H1 (cell line): ENCODE measurements at regions not wholly inside any gene's neighbourhood (a gene's known extent, or its start where the extent isn't known, plus 50 kb on each side); places are given as distances from the start of the nearest gene placed in this dataset.
A peak's percentile ranks its signal among the peaks of the same experiment; 100 is the strongest.

ENCODE experiments used
- CTCF ChIA-PET: fragments of 300-600 bp; sonication (Branson Sonifier 250); formaldehyde crosslinking; loops from one replicate; lab custom pipeline; 2021; ENCODE audit not compliant: partially characterized antibody; lab: Charles Lee
- POLR2A ChIA-PET: fragments of 300-600 bp; sonication (Branson Sonifier 250); formaldehyde crosslinking; loops from one replicate; lab custom pipeline; 2021; ENCODE audit warnings: inconsistent platforms; ENCODE audit not compliant: partially characterized antibody; lab: Charles Lee
- DNase-seq, 2 experiments: peaks; one replicate each; pipeline versions ENCODE4 v3.0.0 to v3.0.0-alpha.2; 2010 to 2022; ENCODE audit warnings: low spot score in 2 of 2, low read depth in 1 of 2, mixed read lengths in 1 of 2
- FAIRE-seq: peaks from 2 replicates; lab custom pipeline; 2011; peaks lifted over from hg19 to GRCh38; lab: Jason Lieb, UNC
- H2AFZ ChIP-seq: 2 replicates; pipeline ENCODE4 v1.8.1; 2012; ENCODE audit warnings: low read length, inconsistent platforms
- H2AK5ac ChIP-seq: 2 replicates; pipeline ENCODE4 v1.6.1; 2013; ENCODE audit warnings: low read depth, low read length
- H2BK120ac ChIP-seq: replicated peaks from 2 replicates; pipeline ENCODE3; 2013; ENCODE audit warnings: low read depth, low read length, inconsistent platforms
- H2BK12ac ChIP-seq: 2 replicates; pipeline ENCODE4 v1.6.1; 2013; ENCODE audit warnings: low read depth, low read length
- H2BK15ac ChIP-seq: 2 replicates; pipeline ENCODE4 v1.6.1; 2013; ENCODE audit warnings: low read length
- H2BK20ac ChIP-seq: 2 replicates; pipeline ENCODE4 v1.6.1; 2013; ENCODE audit warnings: low read length
- H2BK5ac ChIP-seq: 2 replicates; pipeline ENCODE4 v1.6.1; 2013; ENCODE audit warnings: low read depth, low read length
- H3K14ac ChIP-seq: 2 replicates; pipeline ENCODE4 v1.6.1; 2013; ENCODE audit warnings: inconsistent platforms; ENCODE audit not compliant: insufficient read length
- H3K18ac ChIP-seq: 2 replicates; pipeline ENCODE4 v1.6.1; 2013; ENCODE audit warnings: low read length; ENCODE audit errors: extremely low read depth
- H3K23ac ChIP-seq: 2 replicates; pipeline ENCODE4 v1.6.1; 2013; ENCODE audit warnings: inconsistent platforms; ENCODE audit not compliant: insufficient read length
- H3K23me2 ChIP-seq: 2 replicates; pipeline ENCODE4 v1.6.1; 2013; ENCODE audit warnings: low read depth, low read length
- H3K27ac ChIP-seq: 2 replicates; pipeline ENCODE4 v1.6.1; 2011; ENCODE audit warnings: low read depth, low read length, inconsistent platforms
- H3K27me3 ChIP-seq, 4 experiments: replicated peaks in 1 of 4; 1 replicate in 1 of 4; 2 replicates in 3 of 4; pipeline versions ENCODE4 v1.6.1 to v1.8.1; 2011 to 2013; ENCODE audit warnings: low read length in 3 of 4, mild to moderate bottlenecking in 3 of 4, inconsistent platforms in 2 of 4, mixed read lengths in 2 of 4, moderate library complexity in 1 of 4; ENCODE audit not compliant: control insufficient read depth in 3 of 4, insufficient read depth in 3 of 4; ENCODE audit errors: extremely low read depth in 1 of 4
- H3K36me3 ChIP-seq, 4 experiments: 2 replicates each; pipeline versions ENCODE4 v1.6.1 to v1.8.1; 2011 to 2013; ENCODE audit warnings: mild to moderate bottlenecking in 4 of 4, low read length in 3 of 4, moderate library complexity in 2 of 4, control low read depth in 1 of 4, inconsistent platforms in 1 of 4; ENCODE audit not compliant: insufficient read depth in 4 of 4, control insufficient read depth in 2 of 4
- H3K4ac ChIP-seq: replicated peaks from 2 replicates; pipeline ENCODE3; 2013; ENCODE audit warnings: low read length, low read depth, mixed read lengths, inconsistent platforms; ENCODE audit not compliant: insufficient read length
- H3K4me1 ChIP-seq, 4 experiments: replicated peaks in 1 of 4; 1 replicate in 1 of 4; 2 replicates in 3 of 4; pipeline versions ENCODE4 v1.6.1 to v1.8.1; 2011 to 2013; ENCODE audit warnings: low read length in 3 of 4, inconsistent platforms in 2 of 4, mixed read lengths in 1 of 4; ENCODE audit not compliant: insufficient read depth in 4 of 4, control insufficient read depth in 3 of 4
- H3K4me2 ChIP-seq, 2 experiments: 2 replicates each; pipeline versions ENCODE4 v1.6.1 to v1.8.1; 2011 to 2013; ENCODE audit warnings: low read depth in 2 of 2, low read length in 2 of 2, control low read depth in 1 of 2, inconsistent platforms in 1 of 2, mild to moderate bottlenecking in 1 of 2; ENCODE audit not compliant: insufficient read depth in 1 of 2
- H3K4me3 ChIP-seq, 4 experiments: fragments of 200-600, 300-600 bp in 1 of 4; sonication (generic), shearing (Covaris generic), sonication (Bioruptor Twin) in 1 of 4; 2 replicates each; pipeline versions ENCODE4 v1.5.1 to v1.8.1; 2011 to 2016; ENCODE audit warnings: low read length in 4 of 4, low read depth in 3 of 4, control low read depth in 2 of 4, inconsistent platforms in 2 of 4, mild to moderate bottlenecking in 2 of 4, mixed read lengths in 1 of 4, moderate library complexity in 1 of 4; ENCODE audit not compliant: insufficient read depth in 2 of 4; ENCODE audit errors: extremely low read depth in 1 of 4
- H3K56ac ChIP-seq: replicated peaks from 2 replicates; pipeline ENCODE3; 2013; ENCODE audit warnings: low read depth, mild to moderate bottlenecking, mixed read lengths, low read length, inconsistent platforms; ENCODE audit not compliant: insufficient read length
- H3K79me1 ChIP-seq: 2 replicates; pipeline ENCODE4 v1.6.1; 2013; ENCODE audit warnings: low read depth, low read length, control low read depth
- H3K79me2 ChIP-seq, 2 experiments: 2 replicates each; pipeline versions ENCODE4 v1.6.1 to v1.8.1; 2012 to 2013; ENCODE audit warnings: low read length in 2 of 2, mild to moderate bottlenecking in 2 of 2, inconsistent platforms in 1 of 2; ENCODE audit not compliant: insufficient read depth in 2 of 2, control insufficient read depth in 1 of 2
- H3K9ac ChIP-seq, 4 experiments: replicated peaks in 1 of 4; 1 replicate in 1 of 4; 2 replicates in 3 of 4; pipeline versions ENCODE4 v1.6.1 to v1.8.1; 2011 to 2013; ENCODE audit warnings: low read depth in 3 of 4, low read length in 3 of 4, control low read depth in 2 of 4, mild to moderate bottlenecking in 2 of 4, moderate library complexity in 2 of 4, inconsistent platforms in 1 of 4; ENCODE audit errors: extremely low read depth in 1 of 4
- H3K9me3 ChIP-seq, 2 experiments: 2 replicates each; pipeline versions ENCODE4 v1.6.1 to v1.8.1; 2012 to 2013; ENCODE audit warnings: mild to moderate bottlenecking in 2 of 2, moderate library complexity in 2 of 2, control low read depth in 1 of 2, inconsistent platforms in 1 of 2, low read depth in 1 of 2, low read length in 1 of 2, mixed read lengths in 1 of 2; ENCODE audit not compliant: insufficient read depth in 2 of 2
- H4K20me1 ChIP-seq, 2 experiments: replicated peaks in 1 of 2; 2 replicates each; pipeline versions ENCODE3 to v1.8.1; 2011 to 2013; ENCODE audit warnings: inconsistent platforms in 2 of 2, low read length in 2 of 2, mild to moderate bottlenecking in 1 of 2; ENCODE audit not compliant: insufficient read depth in 2 of 2, control insufficient read depth in 1 of 2
- H4K5ac ChIP-seq: 2 replicates; pipeline ENCODE4 v1.6.1; 2013; ENCODE audit warnings: low read length, low read depth, mixed read lengths, inconsistent platforms; ENCODE audit not compliant: insufficient read length
- H4K8ac ChIP-seq: 2 replicates; pipeline ENCODE4 v1.8.0; 2013; ENCODE audit warnings: mild to moderate bottlenecking, moderate library complexity, low read length, inconsistent platforms; ENCODE audit not compliant: insufficient read depth; ENCODE audit errors: extremely low read depth
- H4K91ac ChIP-seq: replicated peaks from 2 replicates; pipeline ENCODE3; 2013; ENCODE audit warnings: low read length, mixed read lengths, inconsistent platforms; ENCODE audit not compliant: insufficient read length
- CBX5 ChIP-seq: fragments of 300-800, 300-1000 bp; sonication (generic); IDR thresholded peaks from 2 replicates; pipeline ENCODE4 v1.7.1; 2016; ENCODE audit warnings: antibody characterized with exemption, low read length, low read depth
- PHF8 ChIP-seq: fragments of 200-600 bp; sonication (generic); conservative IDR thresholded peaks from 2 replicates; pipeline ENCODE4 v1.7.1; 2012; ENCODE audit warnings: low read depth, mild to moderate bottlenecking, inconsistent platforms, low read length, moderate library complexity
- RAD21 ChIP-seq, 2 experiments: IDR thresholded peaks in 1 of 2; conservative IDR thresholded peaks in 1 of 2; 2 replicates each; pipeline ENCODE4 v1.6.1; 2011; ENCODE audit warnings: low read depth in 2 of 2, low read length in 2 of 2, improper control_type of control experiment in 1 of 2, inconsistent platforms in 1 of 2, mild to moderate bottlenecking in 1 of 2, moderate library complexity in 1 of 2
- SP4 ChIP-seq: IDR thresholded peaks from 2 replicates; pipeline ENCODE4 v1.6.1; 2012; ENCODE audit warnings: low read length, inconsistent platforms
- WGBS, 2 experiments: shearing (Covaris generic) in 1 of 2; methylation state at CpG; one replicate each; pipeline versions ENCODE4 v1.1.6 to v1.1.7; 2013 to 2015; ENCODE audit warnings: low lambda C conversion rate in 2 of 2, mixed read lengths in 2 of 2, inconsistent platforms in 1 of 2, low coverage in 1 of 2, missing lambda C conversion rate in 1 of 2; ENCODE audit not compliant: insufficient replicate concordance in 2 of 2, insufficient coverage in 1 of 2, insufficient read length in 1 of 2; ENCODE audit errors: extremely low coverage in 1 of 2, missing lambda C conversion rate in 1 of 2; 5-methylcytosine and 5-hydroxymethylcytosine counted together
- TF ChIP-seq, protein P1 (sequence below), 3 experiments: IDR thresholded peaks; 1 replicate in 2 of 3; 2 replicates in 1 of 3; pipeline versions ENCODE4 v1.5.1 to v1.6.1; 2011; ENCODE audit warnings: low read length in 3 of 3, mild to moderate bottlenecking in 3 of 3, inconsistent platforms in 2 of 3, low read depth in 1 of 3, moderate library complexity in 1 of 3; ENCODE audit not compliant: insufficient read depth in 1 of 3; ENCODE audit errors: control extremely low read depth in 1 of 3

GRCh38 chr14:78088916-78089315, 81.3 kb upstream of the NRXN3 start:
- no peak overlapping the region for H2AFZ ChIP-seq
- 0 out of 2 replicates have a peak overlapping the region, but pooled peaks have one; percentile 9 for H2BK15ac ChIP-seq
- FAIRE-seq (no peak), DNase-seq (no peak)
- H2BK5ac ChIP-seq, result no peak overlapping the region
- H2BK120ac ChIP-seq, result no peak overlapping the region
- no peaks in the 10 kb centered on the region for H3K36me3 ChIP-seq
- H3K9ac ChIP-seq, result no peak overlapping the region
- no peak overlapping the region for H3K4me2 ChIP-seq
- no peaks in the 10 kb centered on the region for H3K27me3 ChIP-seq
- H3K79me2 ChIP-seq, result no peaks in the 10 kb centered on the region
- H3K4ac ChIP-seq, result no peak overlapping the region
- H4K8ac ChIP-seq, result no peak overlapping the region
- TF ChIP-seq SP4 (no peak), PHF8 (no peak), CBX5 (no peak), RAD21 (IDR thresholded peaks at IDR 0.05 in 1 of 2, conservative IDR thresholded peaks at IDR 0.05 in 1 of 2; ENCODE audit: low read depth in 2 of 2, low read length in 2 of 2) (peak in 1 of 2 experiments; percentile 32; a peak in 1 of 4 replicates)
- TF ChIP-seq, protein P1, sequence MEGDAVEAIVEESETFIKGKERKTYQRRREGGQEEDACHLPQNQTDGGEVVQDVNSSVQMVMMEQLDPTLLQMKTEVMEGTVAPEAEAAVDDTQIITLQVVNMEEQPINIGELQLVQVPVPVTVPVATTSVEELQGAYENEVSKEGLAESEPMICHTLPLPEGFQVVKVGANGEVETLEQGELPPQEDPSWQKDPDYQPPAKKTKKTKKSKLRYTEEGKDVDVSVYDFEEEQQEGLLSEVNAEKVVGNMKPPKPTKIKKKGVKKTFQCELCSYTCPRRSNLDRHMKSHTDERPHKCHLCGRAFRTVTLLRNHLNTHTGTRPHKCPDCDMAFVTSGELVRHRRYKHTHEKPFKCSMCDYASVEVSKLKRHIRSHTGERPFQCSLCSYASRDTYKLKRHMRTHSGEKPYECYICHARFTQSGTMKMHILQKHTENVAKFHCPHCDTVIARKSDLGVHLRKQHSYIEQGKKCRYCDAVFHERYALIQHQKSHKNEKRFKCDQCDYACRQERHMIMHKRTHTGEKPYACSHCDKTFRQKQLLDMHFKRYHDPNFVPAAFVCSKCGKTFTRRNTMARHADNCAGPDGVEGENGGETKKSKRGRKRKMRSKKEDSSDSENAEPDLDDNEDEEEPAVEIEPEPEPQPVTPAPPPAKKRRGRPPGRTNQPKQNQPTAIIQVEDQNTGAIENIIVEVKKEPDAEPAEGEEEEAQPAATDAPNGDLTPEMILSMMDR (IDR thresholded peaks at IDR 0.05; ENCODE audit: control extremely low read depth in 1 of 3, insufficient read depth in 1 of 3, low read depth in 1 of 3, low read length in 3 of 3), result peak in 1 of 3 experiments; percentile 14; a peak in 1 of 4 replicates
- CTCF ChIA-PET, result interaction anchor here (0.6 to 2.6 kb wide), 9 partner anchors 10 to 55 kb away, joined by 3 to 10 read pairs (median 4); no protein-coding TSS in a partner anchor
- no peak overlapping the region for H3K27ac ChIP-seq
- H2BK20ac ChIP-seq, result peak overlapping the region; percentile 13; the same call in 1 of the 2 replicates
- H3K56ac ChIP-seq, result no peak overlapping the region
- no peak overlapping the region for H4K5ac ChIP-seq
- H2AK5ac ChIP-seq, result 0 out of 2 replicates have a peak overlapping the region, but pooled peaks have one; percentile 46
- no peaks in the 10 kb centered on the region for H3K23me2 ChIP-seq
- H3K79me1 ChIP-seq, result no peaks in the 10 kb centered on the region
- H3K14ac ChIP-seq, result no peak overlapping the region
- POLR2A ChIA-PET, result no interaction called here
- no peaks in the 10 kb centered on the region for H4K20me1 ChIP-seq
- H3K9me3 ChIP-seq, result no peaks in the 10 kb centered on the region
- H3K18ac ChIP-seq, result no peak overlapping the region
- H4K91ac ChIP-seq, result no peak overlapping the region
- no peak overlapping the region for H3K4me3 ChIP-seq
- H3K4me1 ChIP-seq, result peaks cover 0 to 10% (median 6%) of the 10 kb centered on the region in 4 experiments; a peak in 4 of 7 replicates
- H2BK12ac ChIP-seq, result no peak overlapping the region
- 66% methylated on average over 3 of the region's 3 CpGs; no CpG with 5 or more reads in 1 of the 2 experiments for WGBS, 2 experiments
- no peak overlapping the region for H3K23ac ChIP-seq
